Stimulated activated CD4-positive, alpha-beta T cell treated with anti-CD3 and anti-CD28 coated beads, Interleukin-12 subunit alpha, Interleukin-12 subunit beta, amount 100 ng/mL, for 48 hours (primary cell): ENCODE measurements at regions not wholly inside any gene's neighbourhood (a gene's known extent, or its start where the extent isn't known, plus 50 kb on each side); places are given as distances from the start of the nearest gene placed in this dataset.

Source experiments
- DNase-seq, 3 donors: peaks; one replicate each; pipeline ENCODE4 v3.0.0-alpha.2; 2020; ENCODE audit warnings: low read depth in 2 of 3, low spot score in 1 of 3

DNA sequence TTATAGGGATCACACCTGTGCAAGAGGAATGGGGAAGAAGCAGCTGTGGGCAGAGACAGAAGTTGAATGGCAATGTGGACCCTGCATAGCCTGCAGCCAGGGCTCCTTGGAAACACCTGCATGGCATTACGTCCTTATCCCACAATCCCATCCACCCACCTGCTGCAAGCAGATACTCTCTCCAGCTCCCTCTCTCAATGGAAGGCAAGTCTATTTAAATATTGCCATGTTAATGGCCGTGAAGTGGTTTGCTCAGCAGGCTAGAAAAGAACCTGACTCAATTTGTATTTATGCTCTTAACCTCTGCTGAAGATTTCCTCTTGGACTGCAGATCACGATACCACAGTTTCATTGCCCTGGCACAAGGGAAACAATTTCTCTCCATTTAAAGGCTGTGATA is 417.0 kb downstream of the TYW1 start:
- DNase-seq: no peak

DNA sequence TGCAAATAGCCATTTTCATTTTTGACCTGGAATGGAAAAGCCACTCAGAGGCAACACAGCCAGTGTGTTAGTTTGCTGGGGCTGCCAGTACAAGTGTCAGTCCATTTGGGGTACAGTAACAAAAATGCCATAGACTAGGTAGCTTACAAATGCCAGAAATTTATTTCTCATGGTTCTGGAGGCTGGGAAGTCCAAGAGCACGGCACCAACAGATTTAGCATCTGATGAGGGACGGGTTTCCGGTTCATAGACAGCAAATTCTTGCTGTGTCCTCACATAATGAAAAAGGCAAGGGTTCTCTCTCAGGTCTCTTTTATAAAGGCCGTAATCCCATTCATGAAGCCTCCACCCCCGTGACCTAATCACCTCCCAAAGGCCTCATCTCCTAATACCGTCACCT is 418.2 kb downstream of the TYW1 start:
- no peak for DNase-seq

DNA sequence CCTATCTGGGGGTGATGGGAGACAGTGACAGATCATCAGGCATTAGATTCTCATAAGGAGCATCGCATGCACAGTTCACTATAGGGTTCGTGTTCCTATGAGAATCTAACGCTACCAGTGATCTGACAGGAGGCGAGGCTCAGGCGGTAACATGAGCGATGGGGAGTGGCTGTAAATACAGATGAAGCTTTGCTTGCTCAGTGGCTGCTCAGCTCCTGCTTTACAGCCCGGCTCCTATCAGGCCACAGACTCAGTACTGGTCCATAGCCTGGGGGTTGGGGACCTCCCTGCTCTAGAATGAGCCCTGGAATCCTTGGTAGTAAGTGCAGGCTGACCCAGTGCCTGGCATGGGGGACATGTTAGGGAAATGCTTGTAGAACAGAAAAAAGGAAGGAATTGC is 426.0 kb downstream of the TYW1 start:
- DNase-seq: no peak

DNA sequence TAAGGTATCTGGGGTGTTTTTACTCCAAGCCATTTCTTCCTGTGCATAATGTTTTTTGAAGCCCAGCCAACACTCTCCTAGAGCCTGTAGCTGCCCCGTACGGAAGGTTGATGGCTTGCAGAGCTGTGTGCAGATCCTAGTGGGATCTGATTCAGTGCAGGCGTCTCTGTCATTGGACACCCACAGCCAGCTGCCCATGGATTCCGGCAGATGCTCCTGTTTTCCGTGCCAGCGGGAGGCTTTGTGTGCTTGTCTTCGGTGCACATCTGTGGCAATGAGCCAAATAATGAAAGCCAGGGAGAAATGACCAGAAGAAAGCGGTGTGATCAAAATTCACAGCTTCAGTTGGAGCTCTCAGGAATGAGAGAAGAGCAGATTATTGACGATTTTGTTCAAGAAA is 426.4 kb downstream of the TYW1 start:
- no peak for DNase-seq

DNA sequence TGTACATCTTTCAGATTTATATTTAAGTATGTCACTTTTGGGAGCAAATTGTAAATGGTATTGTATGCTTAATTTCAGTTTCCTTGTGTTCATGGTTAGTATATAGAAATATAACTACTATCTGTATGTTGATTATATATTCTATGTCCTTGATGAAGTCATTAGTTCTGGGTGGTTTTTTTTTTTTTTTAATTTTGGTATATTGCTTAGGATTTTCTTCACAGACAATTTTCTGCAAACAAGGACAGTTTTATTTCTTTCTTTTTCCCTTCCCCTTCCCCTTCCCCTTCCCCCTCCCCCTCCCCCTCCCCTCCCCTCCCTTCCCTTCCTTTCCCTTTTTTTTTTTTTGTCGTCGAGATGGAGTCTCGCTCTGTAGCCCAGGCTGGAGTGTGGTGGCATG is 430.0 kb downstream of the TYW1 start:
- no peak for DNase-seq

DNA sequence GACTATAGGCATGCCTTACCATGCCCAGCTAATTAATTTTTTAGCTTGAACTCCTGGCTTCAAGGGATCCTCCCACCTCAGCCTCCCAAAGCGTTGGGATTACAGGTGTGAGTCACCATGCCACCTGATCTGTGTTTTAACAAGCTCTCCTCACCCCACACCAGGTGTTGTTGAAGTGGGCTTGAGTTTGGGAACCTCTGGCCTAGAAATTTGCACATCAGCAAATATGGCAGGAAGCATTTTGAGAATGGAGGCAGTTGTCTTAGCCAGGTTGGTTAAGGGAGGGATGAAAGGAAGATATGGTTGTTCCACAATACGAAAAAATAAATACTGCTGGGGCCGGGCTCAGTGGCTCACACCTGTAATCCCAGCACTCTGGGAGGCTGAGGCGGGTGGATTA is 433.1 kb downstream of the TYW1 start:
- no peak for DNase-seq

DNA sequence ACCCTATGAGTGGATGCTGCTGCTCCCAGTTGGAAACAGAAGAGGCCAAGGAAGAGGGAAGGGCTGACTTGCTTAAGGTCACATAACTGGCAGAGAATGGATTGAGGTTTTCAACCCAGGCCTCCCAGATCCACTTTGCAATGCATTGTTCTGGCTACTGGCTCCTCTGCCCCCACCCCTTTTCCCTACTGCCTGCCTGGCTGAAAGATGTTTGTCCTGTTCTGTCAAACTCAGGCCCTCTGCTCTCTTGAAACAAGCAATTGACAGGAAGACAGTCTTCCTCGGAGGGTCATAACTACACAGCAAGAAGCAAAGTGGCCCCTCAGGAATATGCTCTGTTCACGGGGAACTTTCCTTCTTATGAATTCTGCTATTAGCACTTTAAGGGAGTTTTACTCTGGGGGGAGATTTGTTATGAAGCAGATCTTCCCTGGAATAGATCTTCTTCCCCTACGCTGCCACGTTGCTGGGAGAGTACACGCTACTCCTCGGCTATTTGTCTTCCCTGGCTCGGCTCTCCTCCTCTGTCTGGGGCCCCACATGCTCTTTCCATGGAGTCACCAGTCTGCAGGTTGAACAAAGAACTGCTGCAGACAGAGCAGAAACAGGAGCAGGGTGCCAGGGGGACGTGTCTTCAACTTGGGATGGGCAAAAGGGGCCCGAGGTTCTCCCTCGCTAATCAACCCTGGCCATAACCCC is 436.1 kb downstream of the TYW1 start:
- DNase-seq: no peak

DNA sequence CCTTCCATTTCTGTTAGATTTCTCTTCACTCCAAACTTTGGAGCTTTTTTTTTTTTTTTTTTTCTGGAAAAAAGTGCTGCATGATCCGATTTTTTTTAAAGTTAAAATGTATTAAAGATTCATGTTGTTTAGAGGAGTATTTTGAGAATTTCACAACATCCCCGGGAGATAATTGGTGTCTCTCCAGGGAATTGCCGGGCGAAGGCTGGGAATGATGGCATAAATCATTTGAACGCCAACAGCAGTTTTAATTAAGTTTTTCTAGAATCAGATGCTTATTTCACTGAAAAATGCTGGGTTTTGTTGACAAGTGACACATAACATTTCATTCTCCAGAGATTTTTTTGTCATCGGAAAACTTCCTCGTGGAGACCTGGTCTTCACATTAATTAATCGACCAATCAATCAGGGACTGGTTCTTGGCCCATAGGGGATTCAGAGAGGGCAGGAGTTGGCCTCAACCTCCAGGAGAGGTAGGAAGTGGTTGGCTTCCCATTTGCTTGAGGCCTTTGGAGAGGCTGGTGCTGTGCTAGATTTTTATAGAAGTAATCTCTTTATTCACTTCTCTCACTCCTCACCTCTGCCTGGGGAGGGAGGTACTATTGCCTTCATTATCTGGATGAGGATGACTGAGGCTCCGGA is 439.4 kb downstream of the TYW1 start:
- no peak for DNase-seq

GRCh38 chr7:67438198-67438882 is 441.7 kb downstream of the TYW1 start:
- DNase-seq: no peak

GRCh38 chr7:67438913-67439505 is 442.4 kb downstream of the TYW1 start:
- no peak for DNase-seq

GRCh38 chr7:67440321-67440720 is 443.7 kb downstream of the TYW1 start:
- DNase-seq: no peak

GRCh38 chr7:67445728-67446127 is 449.1 kb downstream of the TYW1 start:
- DNase-seq: no peak

DNA sequence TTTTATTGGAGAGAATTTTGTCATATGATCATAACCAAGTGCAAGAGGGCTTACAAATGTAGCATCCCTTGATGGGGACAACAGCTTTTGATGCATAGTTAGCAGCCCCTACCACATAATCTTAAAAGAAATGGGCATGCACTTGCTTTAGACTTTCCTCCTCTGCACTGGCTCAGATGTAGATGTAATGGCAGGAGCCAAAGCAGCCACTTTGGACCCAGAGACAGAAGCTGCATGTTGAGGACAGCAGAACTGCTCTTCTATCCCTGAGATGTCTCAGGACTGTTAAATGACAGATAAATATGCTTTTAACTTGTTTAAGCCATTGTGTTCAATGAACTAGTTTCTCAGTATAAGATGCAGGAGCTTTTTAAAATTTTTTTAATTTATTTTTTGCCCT is 450.7 kb downstream of the TYW1 start:
- no peak for DNase-seq

DNA sequence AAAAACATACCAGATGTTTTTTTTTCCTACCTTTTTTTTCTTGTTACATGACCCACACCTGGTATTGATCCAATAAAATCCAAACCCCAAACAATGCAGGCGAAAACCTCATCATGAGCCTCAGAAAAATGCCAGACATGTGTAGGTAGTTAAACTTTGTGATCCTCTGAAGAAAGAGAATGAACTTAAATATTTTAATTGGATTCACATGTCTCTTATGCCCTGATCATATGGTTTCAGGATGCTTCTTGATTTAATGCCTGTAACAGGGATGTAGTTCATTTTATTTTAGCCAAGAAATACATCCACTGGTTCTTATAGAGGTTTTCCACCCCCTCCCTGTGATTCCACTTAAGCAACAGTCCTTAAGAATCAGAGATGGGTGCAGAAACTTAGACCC is 451.6 kb downstream of the TYW1 start:
- no peak for DNase-seq

- DNase-seq: no peak
These were observed 453.5 kb downstream of the TYW1 start for GRCh38 chr7:67450171-67450570.

GRCh38 chr7:67451306-67451705 is 454.7 kb downstream of the TYW1 start:
- DNase-seq: no peak

DNA sequence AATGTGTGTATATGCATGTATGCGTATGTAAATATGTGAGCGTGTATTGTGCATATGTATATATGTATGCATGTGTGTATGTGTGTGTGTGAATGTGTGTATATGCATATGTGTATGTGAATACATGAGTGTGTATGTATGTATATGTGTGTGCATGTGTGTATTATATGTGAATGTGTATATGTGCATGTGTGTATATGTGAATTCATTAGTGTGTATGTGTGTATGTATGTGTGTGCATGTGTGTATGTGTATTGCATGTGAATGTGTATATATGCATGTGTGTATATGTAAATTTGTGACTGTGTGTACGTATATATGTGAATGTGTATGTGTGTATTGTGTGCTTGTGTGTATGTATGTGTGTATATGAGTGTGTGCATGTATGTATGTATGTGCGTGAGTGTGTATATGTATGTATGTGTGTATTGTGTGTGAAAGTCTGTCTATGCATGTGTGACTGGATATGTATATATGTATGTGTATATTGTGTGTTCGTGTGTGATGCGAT is 455.9 kb downstream of the TYW1 start:
- no peak for DNase-seq

DNA sequence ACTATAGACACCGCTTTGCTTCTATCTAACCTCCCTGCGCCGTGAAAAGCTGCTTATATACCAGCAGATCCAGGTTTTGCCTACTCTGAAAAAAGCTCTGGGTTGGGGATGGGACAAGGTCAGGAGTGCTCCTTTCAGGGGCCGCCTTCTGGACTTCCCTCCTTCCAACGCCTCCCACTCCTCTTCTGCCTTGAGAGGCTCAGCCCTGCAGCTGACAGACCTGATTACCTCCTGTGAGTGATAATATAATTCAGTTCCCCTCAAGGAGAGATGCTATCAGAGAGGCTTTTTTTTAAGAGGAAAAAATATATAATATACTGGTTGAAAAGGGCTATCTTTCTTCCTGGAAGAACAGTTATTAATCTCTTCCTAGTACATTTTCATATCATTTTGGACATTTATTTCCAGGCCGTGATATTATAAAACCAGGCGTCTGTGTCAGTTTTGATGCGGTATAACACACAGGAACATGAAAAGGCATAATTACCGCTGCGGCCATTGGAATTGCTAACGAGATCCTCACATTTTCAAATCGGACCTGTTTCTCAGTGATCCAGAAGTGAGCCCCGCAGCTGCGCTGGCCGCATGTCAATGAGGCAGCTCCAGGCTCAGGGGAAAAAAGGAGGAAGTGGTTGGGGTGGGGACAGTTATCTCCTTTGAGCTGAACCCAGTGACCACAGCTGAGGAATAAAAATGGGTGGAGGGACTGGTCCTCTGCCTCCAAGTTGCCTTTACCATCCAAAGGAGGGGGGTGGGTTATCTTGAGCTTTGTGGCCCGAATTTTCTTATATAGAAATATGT is 457.1 kb downstream of the TYW1 start:
- no peak for DNase-seq

DNA sequence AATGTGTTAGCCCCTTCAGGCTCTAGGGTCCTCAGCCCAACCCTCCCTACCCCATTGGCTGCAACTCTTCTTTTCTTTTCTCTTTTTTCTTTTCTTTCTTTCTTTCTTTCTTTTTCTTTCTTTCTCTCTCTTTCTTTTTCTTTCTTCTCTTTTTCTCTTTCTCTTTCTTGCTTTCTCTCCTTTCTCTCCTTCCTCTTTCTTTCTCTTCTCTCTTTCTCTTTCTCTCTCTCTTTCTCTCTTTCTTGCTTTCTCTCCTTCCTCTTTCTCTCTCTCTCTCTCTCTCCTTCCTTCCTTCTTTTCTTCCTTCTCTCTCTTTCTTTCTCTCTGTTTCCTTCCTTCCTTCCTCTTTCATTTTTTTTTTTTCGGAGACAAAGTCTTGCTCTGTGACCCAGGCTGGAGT is 458.9 kb downstream of the TYW1 start:
- DNase-seq: no peak

DNA sequence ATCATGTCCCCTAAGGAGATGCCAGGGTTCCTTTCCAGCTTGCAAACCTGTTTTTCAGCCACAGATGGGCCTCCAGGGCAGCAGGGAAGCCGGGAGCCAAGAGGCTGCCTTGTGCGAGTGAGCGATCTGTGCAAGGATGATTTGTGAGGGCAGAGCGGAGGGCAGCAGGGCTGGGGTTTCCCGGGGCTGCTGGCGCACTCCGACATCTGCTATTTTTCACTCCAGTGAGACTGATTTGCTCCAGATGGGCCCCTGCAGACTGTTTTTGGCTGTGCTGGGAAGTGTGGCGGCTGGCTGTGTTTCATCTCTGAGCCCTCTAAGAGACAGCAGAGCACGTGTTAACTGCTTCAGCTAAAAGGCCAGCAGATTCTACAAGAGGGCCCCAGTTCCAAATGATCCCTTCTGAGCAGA is 466.2 kb downstream of the TYW1 start:
- DNase-seq: no peak

- no peak for DNase-seq
These were observed 466.7 kb downstream of the TYW1 start for GRCh38 chr7:67463316-67463715.
